ENCODE measurements at regions not wholly inside any gene's neighbourhood (a gene's known extent, or its start where the extent isn't known, plus 50 kb on each side); places are given as distances from the start of the nearest gene placed in this dataset.

GRCh38 chr5:105163547-105163946 lies 1601.0 kb upstream of the NUDT12 start:
- TF ChIP-seq, protein P1, sequence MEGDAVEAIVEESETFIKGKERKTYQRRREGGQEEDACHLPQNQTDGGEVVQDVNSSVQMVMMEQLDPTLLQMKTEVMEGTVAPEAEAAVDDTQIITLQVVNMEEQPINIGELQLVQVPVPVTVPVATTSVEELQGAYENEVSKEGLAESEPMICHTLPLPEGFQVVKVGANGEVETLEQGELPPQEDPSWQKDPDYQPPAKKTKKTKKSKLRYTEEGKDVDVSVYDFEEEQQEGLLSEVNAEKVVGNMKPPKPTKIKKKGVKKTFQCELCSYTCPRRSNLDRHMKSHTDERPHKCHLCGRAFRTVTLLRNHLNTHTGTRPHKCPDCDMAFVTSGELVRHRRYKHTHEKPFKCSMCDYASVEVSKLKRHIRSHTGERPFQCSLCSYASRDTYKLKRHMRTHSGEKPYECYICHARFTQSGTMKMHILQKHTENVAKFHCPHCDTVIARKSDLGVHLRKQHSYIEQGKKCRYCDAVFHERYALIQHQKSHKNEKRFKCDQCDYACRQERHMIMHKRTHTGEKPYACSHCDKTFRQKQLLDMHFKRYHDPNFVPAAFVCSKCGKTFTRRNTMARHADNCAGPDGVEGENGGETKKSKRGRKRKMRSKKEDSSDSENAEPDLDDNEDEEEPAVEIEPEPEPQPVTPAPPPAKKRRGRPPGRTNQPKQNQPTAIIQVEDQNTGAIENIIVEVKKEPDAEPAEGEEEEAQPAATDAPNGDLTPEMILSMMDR (conservative IDR thresholded peaks at IDR 0.05) = no peak
- no peak for TF ChIP-seq ZFX (IDR thresholded peaks at IDR 0.05)
